ENCODE measurements at regions not wholly inside any gene's neighbourhood (a gene's known extent, or its start where the extent isn't known, plus 50 kb on each side); places are given as distances from the start of the nearest gene placed in this dataset.

DNA sequence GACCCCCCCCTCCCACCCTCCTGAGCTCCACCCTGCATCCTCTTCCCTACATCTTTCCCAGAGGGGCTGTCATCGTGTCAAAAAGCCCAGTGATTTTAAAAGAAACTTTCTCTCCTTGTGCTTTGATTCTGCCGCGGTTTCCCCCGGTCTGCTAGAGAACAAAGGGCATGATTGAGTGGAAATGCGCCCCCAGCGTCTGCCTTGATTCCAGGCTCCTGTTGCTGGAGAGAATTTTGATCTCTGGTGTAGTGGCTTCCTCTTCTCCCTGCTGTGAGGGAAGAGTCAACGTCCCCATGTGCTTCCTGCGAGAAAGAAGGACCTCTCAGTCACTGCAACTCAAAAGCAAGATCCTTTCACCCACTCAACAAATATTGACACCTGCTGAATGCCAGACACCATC is 61.9 kb upstream of the RAPGEF1 start:
- TF ChIP-seq POLR2A (IDR thresholded peaks at IDR 0.05), result no peak
- TF ChIP-seq, protein P1, sequence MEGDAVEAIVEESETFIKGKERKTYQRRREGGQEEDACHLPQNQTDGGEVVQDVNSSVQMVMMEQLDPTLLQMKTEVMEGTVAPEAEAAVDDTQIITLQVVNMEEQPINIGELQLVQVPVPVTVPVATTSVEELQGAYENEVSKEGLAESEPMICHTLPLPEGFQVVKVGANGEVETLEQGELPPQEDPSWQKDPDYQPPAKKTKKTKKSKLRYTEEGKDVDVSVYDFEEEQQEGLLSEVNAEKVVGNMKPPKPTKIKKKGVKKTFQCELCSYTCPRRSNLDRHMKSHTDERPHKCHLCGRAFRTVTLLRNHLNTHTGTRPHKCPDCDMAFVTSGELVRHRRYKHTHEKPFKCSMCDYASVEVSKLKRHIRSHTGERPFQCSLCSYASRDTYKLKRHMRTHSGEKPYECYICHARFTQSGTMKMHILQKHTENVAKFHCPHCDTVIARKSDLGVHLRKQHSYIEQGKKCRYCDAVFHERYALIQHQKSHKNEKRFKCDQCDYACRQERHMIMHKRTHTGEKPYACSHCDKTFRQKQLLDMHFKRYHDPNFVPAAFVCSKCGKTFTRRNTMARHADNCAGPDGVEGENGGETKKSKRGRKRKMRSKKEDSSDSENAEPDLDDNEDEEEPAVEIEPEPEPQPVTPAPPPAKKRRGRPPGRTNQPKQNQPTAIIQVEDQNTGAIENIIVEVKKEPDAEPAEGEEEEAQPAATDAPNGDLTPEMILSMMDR (IDR thresholded peaks at IDR 0.05), result no peak
